Thyroid gland (tissue), 4 donors: ENCODE measurements at regions not wholly inside any gene's neighbourhood (a gene's known extent, or its start where the extent isn't known, plus 50 kb on each side); places are given as distances from the start of the nearest gene placed in this dataset.
A peak's percentile ranks its signal among the peaks of the same experiment; 100 is the strongest.
"Not testable (repeated sequence)": the region's sequence is repeated elsewhere in the genome, so short reads cannot be mapped to it uniquely, and the experiment has no call there.

ENCODE experiments used
- DNase-seq, 2 donors: peaks; one replicate each; pipeline ENCODE4 v3.0.0-alpha.2; 2019
- H3K27ac ChIP-seq, 3 donors: fragments of 200-600 bp; sonication (generic); 1 replicate in 2 of 3; 2 replicates in 1 of 3; pipeline ENCODE4 v1.5.1; 2016 to 2019; ENCODE audit warnings: mild to moderate bottlenecking in 1 of 3, moderate library complexity in 1 of 3
- H3K27me3 ChIP-seq: fragments of 200-600 bp; sonication (generic); one replicate; pipeline ENCODE4 v1.5.1; 2019
- H3K36me3 ChIP-seq, 2 donors: fragments of 200-600 bp; sonication (generic); one replicate each; pipeline ENCODE4 v1.5.1; 2016 to 2019
- H3K4me1 ChIP-seq, 2 donors: fragments of 200-600 bp; sonication (generic); one replicate each; pipeline ENCODE4 v1.5.1; 2017 to 2019
- H3K4me3 ChIP-seq, 3 donors: fragments of 200-600 bp; sonication (generic); replicated peaks in 1 of 3; 1 replicate in 2 of 3; 2 replicates in 1 of 3; pipeline ENCODE4 v1.5.1; 2016; ENCODE audit warnings: mild to moderate bottlenecking in 1 of 3
- H3K9me3 ChIP-seq: fragments of 200-600 bp; sonication (generic); one replicate; pipeline ENCODE4 v1.5.1; 2017
- POLR2A ChIP-seq, 2 donors: fragments of 450-650 bp; IDR thresholded peaks; one replicate each; pipeline ENCODE4 v1.6.1; 2017; ENCODE audit warnings: antibody characterized with exemption in 2 of 2, mild to moderate bottlenecking in 2 of 2, moderate library complexity in 1 of 2
- WGBS, 2 donors: methylation state at CpG; one replicate each; pipeline ENCODE4 v1.1.5; 2017; 5-methylcytosine and 5-hydroxymethylcytosine counted together
- intact Hi-C: fragments of 100-400 bp; cut with DNase I; formaldehyde crosslinking; loops from one replicate; pipeline ENCODE4 v1.15.1; 2023
- TF ChIP-seq, protein P1 (sequence below), 6 experiments: fragments of 200-600 bp in 3 of 6; fragments of 450-650 bp in 3 of 6; sonication (generic) in 3 of 6; IDR thresholded peaks; one replicate each; pipeline ENCODE4 v1.5.1; 2016 to 2019; ENCODE audit warnings: antibody characterized with exemption in 6 of 6, mild to moderate bottlenecking in 2 of 6, inconsistent platforms in 1 of 6, moderate library complexity in 1 of 6

DNA sequence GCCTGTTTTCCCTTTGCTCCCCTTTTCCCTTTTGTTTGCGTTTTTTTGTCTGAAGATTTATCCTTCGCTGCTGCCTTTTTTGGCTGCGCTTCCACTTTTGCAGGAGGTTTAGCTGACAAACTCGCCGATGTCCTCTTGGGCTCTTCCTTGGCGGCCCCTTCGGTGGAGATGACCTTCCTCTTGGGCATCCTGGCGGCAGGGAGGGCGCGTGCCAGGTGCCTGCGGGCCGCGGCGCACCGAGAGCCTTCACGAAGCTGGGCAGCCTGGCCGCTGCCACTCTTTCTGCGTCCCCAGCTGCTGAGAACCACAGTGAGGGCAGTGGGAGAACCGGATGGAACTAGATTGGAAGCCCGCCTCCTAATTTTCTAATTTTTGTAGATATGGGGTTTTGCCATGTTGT, 197.1 kb upstream of the C2CD4B start:
- Histone ChIP-seq H3K4me3 (no peak overlapping the region), H3K9me3 (no peaks in the 10 kb centered on the region), H3K4me1 (no peaks in the 10 kb centered on the region), H3K27me3 (no peaks in the 10 kb centered on the region), H3K36me3 (no peaks in the 10 kb centered on the region), H3K27ac (no peak overlapping the region)
- TF ChIP-seq POLR2A (IDR thresholded peaks at IDR 0.05): no peak
- TF ChIP-seq, protein P1, sequence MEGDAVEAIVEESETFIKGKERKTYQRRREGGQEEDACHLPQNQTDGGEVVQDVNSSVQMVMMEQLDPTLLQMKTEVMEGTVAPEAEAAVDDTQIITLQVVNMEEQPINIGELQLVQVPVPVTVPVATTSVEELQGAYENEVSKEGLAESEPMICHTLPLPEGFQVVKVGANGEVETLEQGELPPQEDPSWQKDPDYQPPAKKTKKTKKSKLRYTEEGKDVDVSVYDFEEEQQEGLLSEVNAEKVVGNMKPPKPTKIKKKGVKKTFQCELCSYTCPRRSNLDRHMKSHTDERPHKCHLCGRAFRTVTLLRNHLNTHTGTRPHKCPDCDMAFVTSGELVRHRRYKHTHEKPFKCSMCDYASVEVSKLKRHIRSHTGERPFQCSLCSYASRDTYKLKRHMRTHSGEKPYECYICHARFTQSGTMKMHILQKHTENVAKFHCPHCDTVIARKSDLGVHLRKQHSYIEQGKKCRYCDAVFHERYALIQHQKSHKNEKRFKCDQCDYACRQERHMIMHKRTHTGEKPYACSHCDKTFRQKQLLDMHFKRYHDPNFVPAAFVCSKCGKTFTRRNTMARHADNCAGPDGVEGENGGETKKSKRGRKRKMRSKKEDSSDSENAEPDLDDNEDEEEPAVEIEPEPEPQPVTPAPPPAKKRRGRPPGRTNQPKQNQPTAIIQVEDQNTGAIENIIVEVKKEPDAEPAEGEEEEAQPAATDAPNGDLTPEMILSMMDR (IDR thresholded peaks at IDR 0.05): no peak
- WGBS, 2 donors: 85 to 92% methylated on average over 20 of the region's 20 CpGs
- DNase-seq: no peak
- intact Hi-C loops: no loop called here

DNA sequence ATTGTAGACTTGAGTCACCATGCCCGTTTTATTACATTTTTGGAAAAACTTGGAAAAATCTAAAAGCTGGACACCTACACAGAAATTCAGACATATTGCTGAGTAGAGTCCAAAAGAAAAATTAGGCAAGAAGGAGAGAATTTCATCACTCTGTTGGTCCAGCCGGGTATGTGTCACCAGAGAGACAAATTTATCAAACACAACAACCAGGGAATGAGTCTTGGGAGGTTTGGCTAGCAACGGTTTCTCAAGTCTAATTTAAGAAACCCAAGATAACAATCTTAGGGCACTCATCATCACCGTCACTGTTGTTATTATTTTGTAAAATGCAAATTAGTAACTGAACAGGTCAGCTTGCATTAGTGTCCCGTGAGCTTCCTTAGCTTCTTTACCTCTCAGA, 197.5 kb upstream of the C2CD4B start:
- TF ChIP-seq, protein P1 (IDR thresholded peaks at IDR 0.05): no peak
- no peak for TF ChIP-seq POLR2A (IDR thresholded peaks at IDR 0.05)
- DNase-seq: no peak
- intact Hi-C loops: no loop called here
- no peaks in the 10 kb centered on the region for H3K36me3 ChIP-seq
- no peaks in the 10 kb centered on the region for H3K4me1 ChIP-seq
- H3K27ac ChIP-seq: no peak overlapping the region
- H3K27me3 ChIP-seq: no peaks in the 10 kb centered on the region
- H3K4me3 ChIP-seq: no peak overlapping the region
- no peaks in the 10 kb centered on the region for H3K9me3 ChIP-seq
- WGBS, 2 donors: 68 to 71% methylated on average over 5 of the region's 5 CpGs

DNA sequence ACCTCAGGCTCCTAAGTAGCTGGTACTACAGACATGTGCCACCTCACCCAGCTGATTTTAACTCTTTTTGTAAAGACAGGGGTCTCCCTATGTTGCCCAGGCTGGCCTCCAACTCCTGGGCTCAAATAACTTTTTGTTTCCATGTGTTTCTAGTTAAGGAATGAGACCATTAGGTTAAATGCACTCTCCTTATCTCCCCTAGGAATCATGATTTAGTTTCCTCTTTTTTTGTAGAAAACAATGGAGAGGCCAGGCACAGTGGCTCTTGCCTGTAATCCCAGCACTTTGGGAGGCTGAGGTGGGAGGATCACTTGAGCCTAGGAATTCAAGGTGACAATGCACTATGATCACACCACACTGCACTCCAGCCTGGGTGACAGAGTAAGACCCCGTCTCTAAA, 198.8 kb upstream of the C2CD4B start:
- no peak for DNase-seq
- Histone ChIP-seq H3K4me1 (no peaks in the 10 kb centered on the region), H3K27ac (no peak overlapping the region), H3K9me3 (no peaks in the 10 kb centered on the region), H3K36me3 (no peaks in the 10 kb centered on the region), H3K27me3 (no peaks in the 10 kb centered on the region), H3K4me3 (no peak overlapping the region)
- 47 to 54% methylated on average over 1 of the region's 1 CpG for WGBS, 2 donors
- TF ChIP-seq, protein P1 (IDR thresholded peaks at IDR 0.05): no peak
- no peak for TF ChIP-seq POLR2A (IDR thresholded peaks at IDR 0.05)
- intact Hi-C loops: no loop called here

DNA sequence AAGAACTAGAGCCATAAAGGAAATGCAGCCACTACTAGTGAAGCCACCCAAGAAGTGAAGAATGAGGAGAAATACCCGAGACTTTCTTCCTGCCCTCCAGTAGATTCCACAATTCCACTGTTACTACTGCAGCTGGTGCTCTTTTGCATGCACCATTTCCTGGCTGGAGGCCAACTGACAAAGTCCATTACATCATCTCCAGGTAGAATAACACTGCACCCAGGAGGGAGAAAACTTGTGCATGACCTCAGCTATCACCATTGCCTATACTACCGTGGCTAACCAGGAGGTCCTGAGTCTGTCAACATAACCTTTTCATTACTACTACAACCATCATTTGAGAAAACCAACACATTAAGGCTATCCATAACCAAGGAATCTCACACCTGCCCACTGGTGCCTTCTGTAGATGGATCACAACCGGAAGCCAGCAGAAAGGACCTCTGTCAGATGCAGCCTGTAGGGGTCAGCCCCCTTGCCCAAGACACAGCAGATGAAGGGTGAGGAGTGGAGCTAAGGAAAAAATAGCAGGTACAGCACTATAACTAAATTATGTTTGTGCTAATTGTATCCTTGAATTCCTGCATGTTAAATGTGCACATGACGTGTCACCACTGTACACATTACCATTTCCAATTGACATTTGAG, 200.8 kb upstream of the C2CD4B start:
- DNase-seq: peak; percentile 56
- H3K27me3 ChIP-seq: no peaks in the 10 kb centered on the region

DNA sequence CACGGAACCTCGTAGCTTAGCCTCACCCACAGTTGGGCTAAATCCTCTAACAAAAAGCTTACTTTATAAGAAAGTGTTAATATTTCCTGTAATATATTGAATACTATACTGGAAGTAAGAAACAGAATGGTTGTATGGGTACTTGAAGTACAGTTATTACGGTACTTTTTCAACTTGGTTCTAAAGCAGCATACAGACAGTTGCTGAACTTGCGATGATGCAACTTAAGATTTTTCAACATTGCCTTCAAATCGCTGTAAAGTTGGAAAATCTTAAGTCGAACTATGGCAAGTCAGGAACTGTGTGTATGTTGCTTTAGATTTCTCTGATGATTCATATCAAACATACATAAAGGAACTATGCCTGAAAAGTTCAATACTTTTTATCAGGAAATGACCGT, 204.4 kb upstream of the C2CD4B start:
- Histone ChIP-seq H3K36me3 (no peaks in the 10 kb centered on the region), H3K4me1 (no peaks in the 10 kb centered on the region), H3K27ac (no peak overlapping the region), H3K9me3 (no peaks in the 10 kb centered on the region), H3K4me3 (no peak overlapping the region), H3K27me3 (no peaks in the 10 kb centered on the region)
- no peak for DNase-seq
- TF ChIP-seq, protein P1 (IDR thresholded peaks at IDR 0.05): no peak
- no peak for TF ChIP-seq POLR2A (IDR thresholded peaks at IDR 0.05)
- WGBS, 2 donors: 71 to 77% methylated on average over 7 of the region's 7 CpGs
- intact Hi-C loops: no loop called here

More for the DNA sequence above, 200.8 kb upstream of the C2CD4B start:
- Histone ChIP-seq H3K4me3 (no peak overlapping the region), H3K27ac (no peak overlapping the region), H3K9me3 (no peaks in the 10 kb centered on the region), H3K4me1 (no peaks in the 10 kb centered on the region), H3K36me3 (no peaks in the 10 kb centered on the region)
- 63 to 74% methylated on average over 4 of the region's 4 CpGs for WGBS, 2 donors
- intact Hi-C loops: no loop called here
- TF ChIP-seq, protein P1 (IDR thresholded peaks at IDR 0.05): no peak
- TF ChIP-seq POLR2A (IDR thresholded peaks at IDR 0.05): no peak

DNA sequence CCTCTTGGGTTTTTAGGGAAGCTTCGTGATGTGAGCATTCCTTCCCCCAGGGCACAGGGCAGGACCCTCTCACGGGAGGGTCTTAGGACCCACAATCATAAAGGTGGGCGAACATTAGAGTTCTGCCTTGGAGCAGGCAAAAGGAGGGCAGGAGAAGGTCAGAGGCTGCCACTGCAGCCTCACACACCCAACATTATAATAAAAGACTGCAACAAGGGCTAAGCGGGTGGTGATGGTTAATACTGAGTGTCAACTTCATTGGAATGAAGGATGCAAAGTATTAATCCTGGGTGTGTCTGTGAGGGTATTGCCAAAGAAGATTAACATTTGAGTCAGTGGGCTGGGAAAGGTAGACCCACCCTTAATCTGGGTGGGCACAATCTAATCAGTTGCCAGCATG, 206.6 kb upstream of the C2CD4B start:
- H3K27me3 ChIP-seq, H3K36me3 ChIP-seq, intact Hi-C loops, H3K9me3 ChIP-seq, DNase-seq, H3K4me1 ChIP-seq, H3K27ac ChIP-seq, H3K4me3 ChIP-seq: not testable (repeated sequence)
- WGBS, 2 donors: 92% methylated on average over 3 to 4 of the region's 4 CpGs
